HepG2 (cell line): ENCODE measurements at regions not wholly inside any gene's neighbourhood (a gene's known extent, or its start where the extent isn't known, plus 50 kb on each side); places are given as distances from the start of the nearest gene placed in this dataset.

Source experiments
- RAD21 ChIP-seq: fragments of 450-650 bp; formaldehyde crosslinking; IDR thresholded peaks from 2 replicates; pipeline ENCODE4 v1.5.0; 2020; ENCODE audit warnings: mild to moderate bottlenecking
- RXRA ChIP-seq: sonication (generic); formaldehyde crosslinking; IDR thresholded peaks from 2 replicates; pipeline ENCODE4 v1.5.1; 2020; ENCODE audit warnings: missing genetic modification reagents
- ZNF3 ChIP-seq: IDR thresholded peaks from 2 replicates; pipeline ENCODE4 v1.7.0; 2017; ENCODE audit warnings: inconsistent platforms

DNA sequence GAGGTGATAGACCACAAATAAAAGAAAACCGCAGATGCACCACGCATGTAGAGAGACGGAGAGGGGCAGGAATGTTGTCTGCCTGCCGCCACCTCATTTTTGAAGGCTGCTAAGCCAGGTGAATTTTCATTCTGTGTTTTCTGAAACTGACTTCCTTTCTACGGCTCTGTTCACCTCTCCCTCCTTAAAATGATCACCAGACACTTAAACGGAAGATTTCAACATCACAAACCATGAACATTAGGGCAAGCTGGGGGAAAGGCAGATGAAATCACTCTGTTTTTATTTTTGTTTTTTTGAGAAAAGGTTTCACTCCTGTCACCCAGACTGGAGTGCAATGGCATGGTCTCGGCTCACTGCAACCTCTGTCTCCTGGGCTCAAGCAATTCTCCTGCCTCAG, 232.4 kb downstream of the MIAT start:
- TF ChIP-seq RAD21 (CRISPR knock-in tag): no peak
- TF ChIP-seq ZNF3 (CRISPR knock-in tag): no peak
- no peak for TF ChIP-seq RXRA (CRISPR knock-in tag)
